ENCODE measurements at regions not wholly inside any gene's neighbourhood (a gene's known extent, or its start where the extent isn't known, plus 50 kb on each side); places are given as distances from the start of the nearest gene placed in this dataset.

- no peak for DNase-seq (ENCODE audit: low spot score)
Observed at GRCh38 chr3:43951813-43952212, 261.1 kb downstream of the ABHD5 start.

GRCh38 chr3:43953380-43953779, 262.6 kb downstream of the ABHD5 start:
- no peak for DNase-seq (ENCODE audit: low spot score)

GRCh38 chr3:43953814-43954692, 263.3 kb downstream of the ABHD5 start:
- no peak for DNase-seq (ENCODE audit: low spot score)

- DNase-seq (ENCODE audit: low spot score) = no peak
Observed at GRCh38 chr3:43956945-43957344, 266.2 kb downstream of the ABHD5 start.

- DNase-seq (ENCODE audit: low spot score) = no peak
Observed at GRCh38 chr3:43957553-43957952, 266.8 kb downstream of the ABHD5 start.

GRCh38 chr3:43958005-43958770, 267.4 kb downstream of the ABHD5 start:
- no peak for DNase-seq (ENCODE audit: low spot score)

GRCh38 chr3:43958973-43959372, 268.2 kb downstream of the ABHD5 start:
- no peak for DNase-seq (ENCODE audit: low spot score)

- no peak for DNase-seq (ENCODE audit: low spot score)
Observed at GRCh38 chr3:43959498-43960447, 269.0 kb downstream of the ABHD5 start.

- no peak for DNase-seq (ENCODE audit: low spot score)
Observed at GRCh38 chr3:43960448-43960840, 269.7 kb downstream of the ABHD5 start.

GRCh38 chr3:43962043-43962442, 271.3 kb downstream of the ABHD5 start:
- no peak for DNase-seq (ENCODE audit: low spot score)

GRCh38 chr3:43963208-43963607, 272.5 kb downstream of the ABHD5 start:
- no peak for DNase-seq (ENCODE audit: low spot score)

- no peak for DNase-seq (ENCODE audit: low spot score)
Observed at GRCh38 chr3:43964640-43965039, 273.9 kb downstream of the ABHD5 start.

GRCh38 chr3:43965656-43966055, 274.9 kb downstream of the ABHD5 start:
- DNase-seq (ENCODE audit: low spot score) = no peak

- DNase-seq (ENCODE audit: low spot score) = no peak
Observed at GRCh38 chr3:43966126-43966525, 275.4 kb downstream of the ABHD5 start.

- DNase-seq (ENCODE audit: low spot score) = no peak
Observed at GRCh38 chr3:43966530-43966929, 275.2 kb upstream of the TOPAZ1 start.

- no peak for DNase-seq (ENCODE audit: low spot score)
Observed at GRCh38 chr3:43968465-43968864, 273.2 kb upstream of the TOPAZ1 start.

GRCh38 chr3:43969944-43970343, 271.7 kb upstream of the TOPAZ1 start:
- no peak for DNase-seq (ENCODE audit: low spot score)

GRCh38 chr3:43970351-43970750, 271.3 kb upstream of the TOPAZ1 start:
- DNase-seq (ENCODE audit: low spot score) = no peak

GRCh38 chr3:43970920-43971319, 270.8 kb upstream of the TOPAZ1 start:
- no peak for DNase-seq (ENCODE audit: low spot score)

- no peak for DNase-seq (ENCODE audit: low spot score)
Observed at GRCh38 chr3:43971486-43971885, 270.2 kb upstream of the TOPAZ1 start.

- DNase-seq (ENCODE audit: low spot score) = no peak
Observed at GRCh38 chr3:43978708-43979107, 263.0 kb upstream of the TOPAZ1 start.

- no peak for DNase-seq (ENCODE audit: low spot score)
Observed at GRCh38 chr3:43979645-43980044, 262.0 kb upstream of the TOPAZ1 start.
